NCI-H1105 (cell line): ENCODE measurements at regions not wholly inside any gene's neighbourhood (a gene's known extent, or its start where the extent isn't known, plus 50 kb on each side); places are given as distances from the start of the nearest gene placed in this dataset.

Experiments
- DNase-seq: peaks from one replicate; lab custom pipeline; 2025; lab: John Stamatoyannopoulos, UW

DNA sequence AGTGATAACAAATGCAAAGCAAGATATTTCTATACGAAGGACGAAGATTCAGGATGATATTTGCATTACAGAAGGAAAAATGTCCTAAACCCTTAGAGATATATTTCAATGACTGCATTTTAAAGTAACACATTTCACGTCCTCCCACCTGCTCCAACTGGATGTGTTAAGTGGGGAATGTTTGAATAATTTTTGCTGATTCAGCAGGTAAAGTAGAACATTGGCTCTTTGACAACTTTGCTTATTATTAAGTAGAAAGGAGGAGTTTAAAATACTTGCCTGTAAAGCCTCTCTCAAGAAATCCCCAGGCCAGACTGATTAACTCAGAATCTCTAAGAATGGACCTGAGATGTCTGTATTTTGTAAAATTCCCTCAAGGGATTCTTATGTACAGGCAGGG, 1165.2 kb upstream of the PRKX start:
- no peak for DNase-seq

DNA sequence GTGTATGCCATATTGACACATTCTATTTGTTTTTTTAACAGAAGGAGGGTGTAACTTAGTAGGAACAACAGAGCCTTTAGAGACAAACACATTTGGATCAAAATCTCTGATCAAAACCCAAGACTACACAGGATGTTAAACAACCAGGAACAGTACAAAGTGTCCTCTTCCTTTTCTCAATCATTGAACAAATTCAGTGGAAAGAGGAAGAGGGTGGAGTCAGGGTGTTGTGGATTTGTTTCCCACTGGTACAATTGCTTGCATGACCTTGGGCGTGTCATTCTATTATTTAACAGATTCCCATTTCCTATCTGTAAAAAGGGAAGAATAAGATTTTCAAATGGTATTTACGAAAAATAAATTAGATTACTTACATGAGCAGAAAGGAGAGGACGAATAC, 1162.8 kb upstream of the PRKX start:
- no peak for DNase-seq

DNA sequence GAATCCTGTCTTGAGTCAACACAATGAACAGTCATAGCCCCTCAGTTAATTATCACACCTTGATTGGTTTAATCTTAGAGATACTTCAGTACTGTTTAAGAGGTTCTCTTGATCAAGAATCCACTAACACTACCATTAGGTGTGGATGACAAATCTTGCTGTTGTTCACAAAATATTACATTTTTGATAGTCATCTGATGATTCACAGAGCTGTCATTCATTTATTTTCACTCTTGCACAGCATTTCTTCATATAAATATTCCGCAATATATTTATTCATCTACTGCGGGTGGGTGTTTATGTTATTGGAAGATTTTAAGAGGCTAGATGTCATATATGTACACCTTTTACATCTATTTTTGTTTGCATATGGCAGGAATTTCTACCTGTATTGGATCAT, 1138.1 kb upstream of the PRKX start:
- no peak for DNase-seq

DNA sequence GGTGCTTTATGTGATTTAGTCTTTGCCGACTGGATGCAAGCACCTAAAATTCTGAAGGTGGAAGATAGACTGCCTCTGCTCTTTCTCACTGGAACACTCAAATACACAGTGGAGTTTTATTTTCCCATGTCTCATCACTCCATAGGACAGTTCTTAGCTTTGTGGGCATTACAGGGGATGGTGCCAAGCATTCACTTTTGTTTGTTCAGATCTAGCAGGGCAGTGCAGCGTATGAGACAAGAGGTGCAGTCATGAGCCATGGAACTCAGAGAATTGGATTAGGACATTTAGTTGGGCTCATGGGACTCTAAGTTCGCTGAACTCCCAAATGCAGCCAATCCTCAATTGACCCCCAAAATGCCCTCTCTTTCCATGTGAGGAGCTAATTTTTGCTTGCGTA, 1136.9 kb upstream of the PRKX start:
- no peak for DNase-seq

DNA sequence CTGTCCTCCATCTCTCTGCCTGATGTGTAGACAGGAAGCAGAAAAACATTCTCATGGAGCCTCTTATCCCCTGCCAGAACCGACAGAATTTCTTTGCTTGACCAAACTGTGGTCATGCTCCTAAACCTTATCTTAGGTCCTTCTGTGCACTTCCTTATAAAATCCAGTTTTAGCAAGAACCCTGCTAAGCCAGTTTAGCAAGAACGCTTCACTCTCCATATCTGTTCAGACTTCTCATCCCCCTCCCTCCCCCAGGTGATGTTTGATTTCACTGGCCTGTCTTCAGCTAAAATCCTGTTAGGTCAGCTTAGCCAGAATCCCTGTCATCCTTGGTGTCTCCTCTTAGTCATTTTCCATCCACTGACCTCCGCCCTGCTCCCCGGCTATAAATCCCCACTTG, 1130.9 kb upstream of the PRKX start:
- no peak for DNase-seq

DNA sequence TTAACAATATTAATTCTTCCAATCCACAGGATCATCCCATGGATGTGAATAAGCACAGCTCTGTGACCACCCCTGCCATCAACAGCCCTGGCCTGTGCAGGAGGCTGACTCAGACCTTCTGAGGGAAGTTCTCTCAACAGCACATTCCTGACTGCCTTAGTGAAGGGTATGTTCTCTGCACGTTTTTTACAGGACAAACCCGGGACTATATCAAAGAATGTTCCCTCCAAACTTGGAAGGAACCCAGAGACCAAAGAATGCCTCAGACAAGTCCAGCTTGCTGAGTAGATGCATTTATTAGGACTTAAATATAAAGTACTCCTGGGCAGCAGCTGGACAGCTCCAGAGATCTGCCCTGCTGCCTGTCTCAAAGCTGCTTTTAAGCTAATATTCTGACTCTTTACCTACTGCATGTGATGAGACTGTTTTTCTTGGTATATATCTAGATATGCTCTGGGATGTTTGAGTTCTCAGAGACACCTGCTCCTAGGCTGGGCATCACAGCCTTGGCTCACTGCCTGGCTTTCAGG, 1127.8 kb upstream of the PRKX start:
- no peak for DNase-seq

DNA sequence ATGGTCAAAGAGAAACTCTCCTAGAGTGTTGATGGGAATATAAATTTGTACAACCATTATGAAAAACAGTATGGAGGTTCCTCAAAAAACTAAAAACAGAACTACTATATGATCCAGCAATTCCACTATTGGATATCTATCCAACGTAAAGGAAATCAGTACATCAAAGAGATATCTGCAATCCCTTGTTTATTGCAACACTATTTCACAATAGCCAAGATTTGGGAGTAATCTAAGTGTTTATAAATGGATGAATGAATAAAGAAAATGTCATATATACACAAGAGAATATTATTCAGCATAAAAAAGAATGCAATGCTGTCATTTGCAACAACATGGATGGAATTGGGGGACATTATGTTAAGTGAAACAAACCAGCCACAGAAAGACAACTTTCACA, 1118.1 kb upstream of the PRKX start:
- no peak for DNase-seq

DNA sequence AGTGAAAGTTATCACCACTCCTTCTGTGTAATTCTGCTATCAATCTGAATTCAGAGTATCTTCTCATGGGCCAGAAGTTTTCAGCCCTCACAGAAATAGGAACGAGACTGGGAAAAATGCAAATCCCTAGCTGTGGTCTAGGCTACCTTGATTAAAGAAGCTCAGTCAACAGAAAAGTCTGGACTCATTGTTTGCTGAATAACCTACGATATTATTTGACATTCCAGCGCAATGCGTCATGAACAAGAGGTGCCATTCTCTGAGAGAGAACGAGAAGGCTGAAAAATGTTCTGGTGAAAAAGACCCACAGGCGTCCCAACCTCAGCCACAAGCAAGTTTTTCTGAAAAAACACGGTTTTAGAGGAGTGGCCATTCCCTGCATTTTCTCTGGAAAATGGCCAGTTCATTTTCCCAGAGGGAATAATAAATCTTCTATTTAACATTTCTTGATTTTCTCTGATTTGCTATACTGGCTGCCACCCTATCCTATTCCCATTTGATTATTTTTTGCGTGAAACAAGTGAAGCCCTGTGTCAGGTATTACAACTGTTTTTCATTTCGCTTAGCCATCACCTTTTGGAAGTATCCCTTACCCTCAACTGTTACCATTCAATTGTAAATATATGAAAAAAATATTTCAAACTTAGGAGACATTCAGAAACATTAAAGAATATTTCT, 1117.6 kb upstream of the PRKX start:
- DNase-seq, result no peak

DNA sequence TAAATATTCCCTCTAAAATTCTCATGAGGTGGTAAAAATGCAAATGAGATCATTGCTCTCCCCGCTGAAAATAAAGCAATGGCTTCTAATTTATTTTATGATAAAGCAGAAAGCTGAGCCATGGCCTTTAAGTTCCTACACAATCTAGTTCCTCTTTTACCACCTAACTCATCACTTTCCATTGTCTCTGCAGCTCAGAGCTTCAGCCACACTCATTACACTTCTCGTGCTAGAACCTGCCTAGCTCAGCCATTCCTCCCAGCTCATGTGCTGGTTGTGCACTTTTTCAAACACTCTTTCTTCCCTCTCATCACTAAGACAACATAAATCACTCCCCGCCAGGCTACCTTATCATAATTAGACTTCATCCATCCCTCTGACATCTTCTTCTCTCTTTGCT, 1112.1 kb upstream of the PRKX start:
- DNase-seq, result no peak

DNA sequence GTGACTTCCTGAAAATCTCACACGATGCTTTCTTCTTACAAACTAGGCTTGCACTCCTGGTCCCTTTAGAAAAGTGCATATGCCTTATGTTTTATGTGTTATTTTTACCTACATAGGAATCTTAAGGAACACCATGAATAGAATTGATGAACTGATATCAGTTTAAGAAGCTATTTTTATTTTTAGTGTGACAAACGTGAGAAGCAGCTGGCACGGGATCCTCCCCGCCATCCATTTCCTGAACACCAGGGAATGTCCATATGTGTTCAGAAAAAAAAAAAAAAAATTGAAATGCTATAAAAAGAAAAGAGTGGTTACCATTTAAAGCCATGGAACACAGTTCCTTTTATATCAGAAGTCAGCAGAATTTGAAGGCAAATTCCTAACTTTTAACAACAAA, 1096.1 kb upstream of the PRKX start:
- DNase-seq, result no peak

DNA sequence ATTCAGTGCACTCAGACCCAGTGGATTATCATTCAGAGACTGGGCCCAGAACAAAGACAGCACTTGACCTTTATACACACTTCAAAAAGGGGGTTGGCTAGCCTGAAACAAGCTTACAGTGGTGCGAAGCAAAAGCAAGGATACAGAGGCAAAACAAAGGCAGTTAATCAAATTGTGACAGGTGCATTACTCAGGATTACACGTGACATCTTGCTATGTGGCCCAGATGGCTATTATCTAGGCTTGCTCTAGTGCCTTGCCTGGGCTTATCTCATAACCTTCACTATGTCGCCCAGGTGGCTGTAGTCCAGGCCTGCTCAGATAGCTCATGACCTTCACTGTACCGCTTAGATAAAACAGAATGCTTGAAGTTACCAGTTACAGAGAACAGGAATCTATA, 1092.1 kb upstream of the PRKX start:
- DNase-seq, result no peak

DNA sequence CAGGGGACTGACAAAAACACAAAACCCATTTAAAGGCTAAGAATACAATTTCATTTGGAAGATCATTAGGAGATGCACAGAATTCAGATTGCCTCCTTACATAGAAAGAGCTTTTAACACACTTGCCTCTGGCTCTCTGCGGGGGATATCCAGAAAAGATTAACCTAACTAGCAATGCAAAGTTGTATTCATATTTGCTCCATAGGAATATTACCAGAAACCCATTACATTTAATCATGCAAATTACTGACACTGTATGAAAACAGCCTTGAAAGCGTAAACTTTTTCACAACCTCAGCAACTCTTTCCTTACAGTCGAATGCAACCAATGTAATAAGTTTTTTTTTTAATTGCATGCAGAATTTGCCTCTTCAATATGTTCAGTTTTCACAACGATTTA, 1087.3 kb upstream of the PRKX start:
- no peak for DNase-seq

DNA sequence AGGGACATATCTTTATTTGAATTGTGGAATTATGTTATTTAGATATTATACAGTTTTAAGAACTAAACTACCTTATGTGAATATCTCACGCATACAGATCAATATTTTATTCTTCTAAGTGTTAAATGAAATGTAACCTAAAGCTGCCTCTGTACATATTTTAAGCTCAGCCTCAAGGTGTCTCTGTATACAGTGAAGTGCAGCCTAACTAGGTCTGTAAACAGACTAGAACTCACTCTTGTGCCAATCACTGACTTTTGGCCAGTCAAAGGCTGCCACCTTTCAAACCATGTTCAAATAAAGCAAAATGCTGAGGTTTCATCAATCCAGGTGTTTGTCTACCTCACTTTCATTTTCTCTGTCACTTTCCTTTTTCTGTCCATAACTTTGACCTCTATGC, 1074.5 kb upstream of the PRKX start:
- DNase-seq, result no peak

DNA sequence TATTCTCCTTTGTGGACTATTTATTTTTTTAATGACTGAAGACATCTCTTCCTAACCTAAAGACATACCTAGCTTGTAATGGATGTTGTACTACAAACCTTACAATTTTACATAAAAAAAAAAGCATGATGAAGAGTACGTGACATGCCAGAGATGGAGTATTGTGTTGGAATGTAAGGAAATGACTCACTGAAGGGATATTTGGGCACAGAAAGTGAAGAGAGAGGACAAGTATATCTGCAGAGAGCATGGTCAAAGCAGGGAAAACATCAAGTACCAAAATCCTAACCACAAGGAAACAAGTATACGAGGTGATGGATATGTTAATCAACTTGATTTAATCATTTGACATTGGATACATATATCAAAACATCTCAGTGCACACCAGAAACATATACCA, 1051.4 kb upstream of the PRKX start:
- DNase-seq, result no peak

DNA sequence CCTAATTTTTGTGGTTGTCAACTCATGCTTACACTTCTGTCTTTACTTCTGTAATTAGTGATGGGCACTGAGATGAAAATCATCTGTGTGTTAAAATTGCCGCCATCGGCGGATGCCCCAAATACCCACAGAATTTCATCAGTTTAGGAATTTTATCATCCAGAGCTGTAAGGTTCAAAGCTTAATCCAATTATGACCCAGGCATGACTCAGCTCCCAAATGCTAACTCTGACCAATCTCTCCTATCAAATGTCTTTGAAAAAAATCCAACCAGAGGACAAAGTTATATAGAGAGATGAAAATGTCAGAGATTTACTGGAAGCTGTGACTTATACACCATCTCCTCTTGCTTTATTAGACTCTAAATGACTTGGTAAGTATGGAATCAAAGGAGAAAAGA, 1048.7 kb upstream of the PRKX start:
- no peak for DNase-seq

DNA sequence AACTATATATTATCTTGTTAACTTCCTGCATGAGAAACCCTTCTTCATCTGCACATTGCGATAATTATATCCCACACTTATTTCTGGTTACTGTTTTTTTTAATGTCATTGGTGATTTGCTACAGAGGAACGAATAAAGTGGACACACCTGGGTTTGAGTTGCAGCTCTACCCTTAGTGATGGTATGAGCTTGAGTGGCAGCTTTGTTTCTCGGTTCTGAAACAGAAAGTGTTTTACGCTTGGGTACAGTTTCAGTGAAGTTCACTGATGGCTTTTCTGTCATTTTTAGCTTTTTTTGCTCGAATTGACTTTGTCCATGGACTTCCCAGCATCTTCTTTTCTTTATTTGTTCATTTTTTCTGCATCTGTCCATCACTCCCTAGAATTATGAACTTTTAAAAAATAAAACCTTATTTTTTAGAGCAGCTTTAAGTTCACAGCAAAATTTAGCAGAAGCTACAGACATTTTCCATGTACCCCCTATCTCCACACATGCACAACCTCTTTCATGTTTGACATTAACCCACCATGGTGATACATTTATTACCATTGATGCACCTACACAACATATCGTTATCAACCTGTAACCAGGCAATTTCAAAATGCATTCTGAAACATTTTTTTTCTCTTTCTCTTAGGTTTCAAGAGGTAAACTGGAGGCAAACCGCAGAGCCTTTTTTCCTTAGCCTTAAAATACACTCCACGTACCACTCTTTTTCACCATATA, 1041.6 kb upstream of the PRKX start:
- DNase-seq, result no peak

DNA sequence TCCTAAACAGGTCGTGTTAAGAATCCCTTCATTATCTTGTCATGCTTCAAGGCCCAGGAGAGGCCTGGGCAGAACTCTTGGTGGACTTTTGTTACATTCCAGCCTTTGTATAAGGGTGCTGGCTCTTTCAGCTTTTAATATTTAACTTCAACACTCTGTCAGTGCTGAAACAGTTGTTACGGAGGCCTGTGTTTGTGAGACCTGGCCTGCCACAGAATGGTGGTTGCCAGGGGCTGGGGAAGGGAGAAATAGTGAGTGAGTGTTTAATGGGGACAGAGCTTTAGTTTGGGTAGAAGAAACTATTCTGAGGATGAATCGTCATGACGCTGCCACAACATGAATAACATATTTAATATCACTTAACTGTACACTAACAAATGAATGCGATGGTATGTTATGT, 1027.6 kb upstream of the PRKX start:
- no peak for DNase-seq

DNA sequence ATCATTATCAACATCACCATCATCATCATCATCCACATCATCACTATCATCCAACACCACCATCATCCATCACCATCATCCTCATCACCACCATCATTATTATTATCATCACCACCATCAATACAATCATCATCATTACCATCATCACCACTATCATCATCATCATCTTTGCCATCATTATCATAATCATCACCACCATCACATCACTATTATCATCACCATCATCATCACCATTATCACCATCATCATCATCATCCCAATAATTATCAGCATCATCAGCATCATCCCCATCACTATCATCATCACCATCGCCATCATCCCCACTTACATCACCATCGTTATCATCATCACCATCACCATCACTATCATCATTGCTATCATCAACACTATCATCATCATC, 1021.9 kb upstream of the PRKX start:
- no peak for DNase-seq

DNA sequence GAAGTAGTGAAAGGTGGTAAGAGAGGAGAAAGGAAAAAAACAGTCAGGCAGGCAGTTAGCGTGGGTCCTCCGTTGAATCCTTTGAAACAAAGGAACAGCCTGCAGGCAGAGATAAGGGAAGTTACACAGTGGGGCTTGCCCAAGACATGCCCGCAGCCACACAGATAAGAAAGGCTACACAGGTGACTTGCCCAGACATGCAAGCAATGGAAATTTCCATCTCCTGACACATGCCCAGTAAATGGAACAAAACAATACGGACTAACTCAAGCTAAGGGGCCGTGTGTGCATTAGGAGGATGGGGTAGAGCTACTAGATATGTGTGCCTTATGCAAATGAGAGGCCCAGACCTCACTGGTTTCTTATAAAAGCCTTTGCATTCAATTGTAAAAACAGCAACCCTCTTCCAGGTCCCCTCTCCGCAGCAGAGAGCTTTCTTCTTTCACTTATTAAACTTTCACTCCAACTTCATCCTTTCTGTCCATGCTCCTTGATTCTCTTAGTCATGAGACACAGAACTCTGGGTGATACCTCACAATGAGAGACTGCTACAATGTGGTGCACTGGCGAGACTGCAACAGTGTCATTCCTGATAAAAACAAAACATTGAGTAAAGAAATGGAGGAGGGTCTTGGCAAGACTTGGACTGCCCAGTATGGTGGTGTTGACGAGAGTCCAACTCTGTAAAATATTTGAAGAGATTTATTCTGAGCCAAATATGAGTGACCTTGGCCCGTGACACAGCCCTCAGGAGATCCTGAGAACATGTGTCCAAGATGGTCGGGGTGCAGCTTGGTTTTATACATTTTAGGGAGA, 997.4 kb upstream of the PRKX start:
- DNase-seq, result peak; percentile 79

DNA sequence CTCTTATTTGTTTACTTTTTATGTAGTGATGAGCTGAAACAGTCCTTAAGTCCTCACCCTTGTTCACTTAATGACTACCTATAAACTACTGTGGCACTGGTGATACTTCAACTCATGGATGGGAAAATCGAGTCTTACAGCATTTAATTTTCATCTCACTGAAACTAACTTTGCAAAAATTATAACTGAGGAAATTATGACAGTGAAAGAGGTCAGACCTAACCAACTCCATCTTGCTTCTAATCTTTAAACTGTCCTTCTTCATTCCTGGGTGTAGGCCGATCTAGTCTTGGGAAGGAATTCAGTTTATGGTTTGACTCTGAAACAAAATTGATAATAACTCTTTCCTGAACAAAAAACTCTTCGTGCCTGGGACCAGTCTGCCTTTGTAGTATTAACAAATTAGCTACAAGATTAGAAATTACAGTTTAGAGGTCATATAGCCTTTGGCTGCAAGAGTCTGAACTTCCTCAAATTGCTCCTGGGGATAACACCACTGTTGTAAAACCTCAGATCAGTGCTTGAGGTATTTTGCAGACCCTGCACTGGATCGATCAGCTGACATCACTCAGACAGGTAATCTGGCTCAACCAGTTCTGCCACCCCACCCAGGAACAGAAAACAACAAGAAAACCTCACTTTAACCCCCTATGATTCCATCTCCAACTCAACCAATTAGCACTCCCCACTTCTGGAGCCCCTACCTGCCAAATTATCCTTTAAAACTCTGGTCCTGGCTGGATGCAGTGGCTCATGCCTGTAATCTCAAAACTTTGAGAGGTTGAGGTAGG, 995.7 kb upstream of the PRKX start:
- peak; percentile 21 for DNase-seq

DNA sequence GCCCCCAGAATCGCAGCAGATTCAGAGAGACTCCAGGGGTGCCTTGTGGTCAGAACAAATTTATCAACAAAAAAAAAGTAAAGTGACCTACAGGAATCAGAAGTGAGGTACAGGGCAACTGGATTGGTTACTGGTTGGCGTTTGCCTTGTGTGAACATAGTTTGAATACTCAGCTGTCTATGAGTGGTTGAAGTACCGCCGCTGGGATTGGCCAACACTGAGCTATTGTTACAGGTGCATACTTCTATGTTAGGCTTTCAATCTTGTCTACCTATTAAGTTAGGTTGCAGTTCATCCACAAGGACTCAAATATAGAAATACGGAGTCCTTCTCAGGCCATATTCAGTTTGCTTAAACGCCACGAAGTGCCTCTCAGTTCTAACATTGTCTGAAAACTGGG, 993.5 kb upstream of the PRKX start:
- DNase-seq, result no peak

DNA sequence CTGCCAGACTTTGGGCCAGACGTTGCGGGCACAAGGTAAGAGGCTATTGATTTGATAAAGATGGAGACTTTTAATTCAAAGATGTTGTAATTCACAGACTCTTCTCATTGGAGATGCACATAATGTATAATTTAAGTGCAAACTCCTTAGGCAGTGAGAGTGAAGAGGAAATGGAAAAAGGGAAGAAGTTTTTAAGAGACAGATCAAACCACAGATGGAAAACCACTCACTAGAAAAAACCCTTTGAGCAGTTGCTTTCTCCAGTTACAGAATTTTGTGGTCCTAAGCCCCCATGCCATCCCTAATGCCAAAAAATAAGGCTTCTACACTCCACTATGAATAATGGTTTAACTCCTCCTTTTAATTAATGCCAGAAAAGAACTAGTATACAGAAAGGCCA, 977.1 kb upstream of the PRKX start:
- DNase-seq, result no peak
